SIG-M5 (cell line): ENCODE measurements at regions not wholly inside any gene's neighbourhood (a gene's known extent, or its start where the extent isn't known, plus 50 kb on each side); places are given as distances from the start of the nearest gene placed in this dataset.

Source experiments
- DNase-seq: peaks from one replicate; lab custom pipeline; 2025; lab: John Stamatoyannopoulos, UW

GRCh38 chr1:81484284-81484683, 316.4 kb upstream of the ADGRL2 start:
- DNase-seq, result no peak

- DNase-seq, result no peak
These were observed 322.5 kb upstream of the ADGRL2 start for GRCh38 chr1:81478219-81478618.

GRCh38 chr1:81477710-81478109, 323.0 kb upstream of the ADGRL2 start:
- no peak for DNase-seq

GRCh38 chr1:81472387-81472786, 328.3 kb upstream of the ADGRL2 start:
- DNase-seq, result no peak

GRCh38 chr1:81471255-81471654, 329.5 kb upstream of the ADGRL2 start:
- no peak for DNase-seq

GRCh38 chr1:81470275-81470674, 330.5 kb upstream of the ADGRL2 start:
- DNase-seq, result no peak

- DNase-seq, result no peak
These were observed 333.4 kb upstream of the ADGRL2 start for GRCh38 chr1:81467383-81467782.

- no peak for DNase-seq
These were observed 333.8 kb upstream of the ADGRL2 start for GRCh38 chr1:81466961-81467360.

GRCh38 chr1:81463936-81464837, 336.5 kb upstream of the ADGRL2 start:
- DNase-seq, result no peak

GRCh38 chr1:81459043-81459442, 341.7 kb upstream of the ADGRL2 start:
- DNase-seq, result no peak

- no peak for DNase-seq
These were observed 342.5 kb upstream of the ADGRL2 start for GRCh38 chr1:81458186-81458585.

GRCh38 chr1:81455481-81455880, 345.3 kb upstream of the ADGRL2 start:
- DNase-seq, result no peak

- DNase-seq, result no peak
These were observed 346.8 kb upstream of the ADGRL2 start for GRCh38 chr1:81453971-81454370.

- no peak for DNase-seq
These were observed 347.4 kb upstream of the ADGRL2 start for GRCh38 chr1:81453367-81453703.

GRCh38 chr1:81452693-81453366, 347.9 kb upstream of the ADGRL2 start:
- DNase-seq, result no peak

- DNase-seq, result no peak
These were observed 350.9 kb upstream of the ADGRL2 start for GRCh38 chr1:81449786-81450185.

GRCh38 chr1:81446000-81446669, 354.6 kb upstream of the ADGRL2 start:
- DNase-seq, result no peak

- DNase-seq, result no peak
These were observed 357.4 kb upstream of the ADGRL2 start for GRCh38 chr1:81443288-81443687.

GRCh38 chr1:81439046-81439823, 361.5 kb upstream of the ADGRL2 start:
- DNase-seq, result no peak

- no peak for DNase-seq
These were observed 363.1 kb upstream of the ADGRL2 start for GRCh38 chr1:81437649-81438048.

- DNase-seq, result no peak
These were observed 363.5 kb upstream of the ADGRL2 start for GRCh38 chr1:81437213-81437612.

- no peak for DNase-seq
These were observed 365.6 kb upstream of the ADGRL2 start for GRCh38 chr1:81435175-81435574.
